ENCODE measurements at regions not wholly inside any gene's neighbourhood (a gene's known extent, or its start where the extent isn't known, plus 50 kb on each side); places are given as distances from the start of the nearest gene placed in this dataset.

DNA sequence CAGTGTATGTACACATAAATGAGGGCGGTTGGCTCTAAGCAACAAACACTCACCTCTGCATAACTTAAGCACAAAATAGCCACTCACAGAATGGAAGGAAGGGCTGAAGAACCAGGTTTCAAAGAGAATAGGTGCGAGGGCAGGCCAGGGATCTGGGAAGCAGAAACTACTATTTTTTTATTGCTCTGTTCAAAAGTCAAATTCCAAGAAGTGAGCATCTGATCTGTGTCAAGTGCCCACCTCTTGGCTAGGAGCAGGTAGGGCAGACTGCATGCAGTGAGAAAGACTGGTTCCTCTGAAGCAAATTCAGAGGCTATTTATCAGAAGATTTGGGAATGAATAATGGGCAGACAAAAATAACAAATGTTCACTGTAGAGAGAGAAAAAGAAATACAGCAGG lies 336.4 kb upstream of the CTNNB1 start:
- H3K4me1 Mint-ChIP-seq = no peaks in the 10 kb centered on the region
- POLR2A ChIA-PET (ENCODE audit: partially characterized antibody) = no interaction called here
- no peak for DNase-seq
- H3K36me3 Mint-ChIP-seq = no peaks in the 10 kb centered on the region
- Histone ChIP-seq H3K36me3 (ENCODE audit: insufficient read depth, low read length) (no peaks in the 10 kb centered on the region), H3K27me3 (ENCODE audit: insufficient read depth, low read length) (no peaks in the 10 kb centered on the region), H3K27ac (ENCODE audit: low read depth, low read length) (no peak overlapping the region), H3K4me3 (ENCODE audit: low read length in 2 of 2) (no peak overlapping the region), H3K9me3 (ENCODE audit: control insufficient read depth in 1 of 2, low read length in 2 of 2) (no peaks in the 10 kb centered on the region), H3K4me1 (ENCODE audit: insufficient read depth, low read length) (no peaks in the 10 kb centered on the region)
- H3K27me3 Mint-ChIP-seq = peaks cover 2% of the 10 kb centered on the region in 2 donors
- CTCF ChIA-PET (ENCODE audit: partially characterized antibody) = no interaction called here
- no peak overlapping the region for H3K27ac Mint-ChIP-seq
- intact Hi-C loops (cut with micrococcal nuclease) = no loop called here
- H3K4me3 Mint-ChIP-seq = no peak overlapping the region
- peaks cover 0 to 2% (median 0%) of the 10 kb centered on the region in 8 donors for H3K9me3 Mint-ChIP-seq

DNA sequence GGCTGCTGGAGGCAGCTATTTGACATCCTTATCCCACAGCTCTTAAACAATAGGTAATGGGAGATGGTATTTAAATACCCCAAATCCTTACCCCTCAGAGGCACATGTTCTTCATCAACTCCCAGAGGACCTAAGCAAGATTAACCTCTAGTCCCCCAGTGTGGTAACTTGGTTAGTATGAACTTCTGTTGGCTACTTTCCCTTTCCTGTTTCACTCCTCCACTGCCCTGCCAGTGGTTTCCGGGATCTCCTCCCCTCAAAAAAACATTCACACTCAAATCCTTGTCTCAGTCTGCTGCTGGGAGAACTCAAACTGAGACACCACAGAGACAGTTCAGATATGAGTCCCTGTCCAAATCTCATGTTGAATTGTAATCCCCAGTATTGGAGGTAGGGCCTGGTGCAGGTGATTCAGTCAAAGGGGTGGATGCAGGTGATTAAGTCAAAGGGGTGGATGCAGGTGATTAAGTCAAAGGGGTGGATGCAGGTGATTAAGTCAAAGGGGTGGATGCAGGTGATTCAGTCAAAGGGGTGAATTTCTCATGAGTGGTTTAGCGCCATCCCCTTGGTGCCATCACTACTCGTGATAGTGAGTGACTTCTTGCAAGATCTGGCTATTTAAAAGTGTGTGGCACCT lies 335.0 kb upstream of the CTNNB1 start:
- Histone ChIP-seq H3K27ac (ENCODE audit: low read depth, low read length) (no peak overlapping the region), H3K36me3 (ENCODE audit: insufficient read depth, low read length) (no peaks in the 10 kb centered on the region), H3K4me3 (ENCODE audit: low read length in 2 of 2) (no peak overlapping the region), H3K27me3 (ENCODE audit: insufficient read depth, low read length) (no peaks in the 10 kb centered on the region), H3K4me1 (ENCODE audit: insufficient read depth, low read length) (no peaks in the 10 kb centered on the region), H3K9me3 (ENCODE audit: control insufficient read depth in 1 of 2, low read length in 2 of 2) (no peaks in the 10 kb centered on the region)
- Mint-ChIP-seq H3K9me3 (peaks cover 0 to 2% (median 0%) of the 10 kb centered on the region in 8 donors), H3K4me3 (no peak overlapping the region), H3K27me3 (peaks cover 2% of the 10 kb centered on the region in 2 donors), H3K36me3 (no peaks in the 10 kb centered on the region), H3K4me1 (no peaks in the 10 kb centered on the region), H3K27ac (peak overlapping the region in 1 of 7 donors; percentile 5)
- intact Hi-C loops (cut with micrococcal nuclease) = no loop called here
- no peak for DNase-seq
- POLR2A ChIA-PET (ENCODE audit: partially characterized antibody) = no interaction called here
- CTCF ChIA-PET (ENCODE audit: partially characterized antibody) = no interaction called here

DNA sequence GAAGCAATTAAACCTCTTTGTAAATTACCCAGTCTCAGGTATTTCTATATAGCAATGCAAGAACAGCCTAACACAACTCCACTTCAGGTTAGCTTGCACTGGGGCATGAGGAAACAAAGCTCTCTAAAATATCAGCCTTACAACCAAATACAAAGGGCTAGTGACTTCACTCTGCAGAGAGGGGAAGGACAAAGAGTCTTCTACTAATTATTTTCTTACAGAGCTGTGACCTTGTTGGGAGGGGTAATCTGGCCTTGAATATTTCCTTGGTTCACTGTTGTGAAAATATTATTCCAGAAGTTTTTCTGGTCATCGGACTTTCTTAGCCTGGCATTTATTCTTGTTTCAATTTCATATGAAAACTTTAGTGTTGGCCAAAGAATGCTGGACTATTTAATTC lies 334.4 kb upstream of the CTNNB1 start:
- no peak for DNase-seq
- H3K4me3 ChIP-seq (ENCODE audit: low read length in 2 of 2) = no peak overlapping the region
- H3K27ac ChIP-seq (ENCODE audit: low read depth, low read length) = no peak overlapping the region
- no peaks in the 10 kb centered on the region for H3K9me3 ChIP-seq (ENCODE audit: control insufficient read depth in 1 of 2, low read length in 2 of 2)
- no peaks in the 10 kb centered on the region for H3K4me1 ChIP-seq (ENCODE audit: insufficient read depth, low read length)
- Mint-ChIP-seq H3K36me3 (no peaks in the 10 kb centered on the region), H3K4me3 (no peak overlapping the region), H3K4me1 (no peaks in the 10 kb centered on the region), H3K27me3 (peaks cover 2% of the 10 kb centered on the region in 2 donors), H3K9me3 (peaks cover 0 to 2% (median 0%) of the 10 kb centered on the region in 8 donors), H3K27ac (no peak overlapping the region)
- no peaks in the 10 kb centered on the region for H3K27me3 ChIP-seq (ENCODE audit: insufficient read depth, low read length)
- intact Hi-C loops (cut with micrococcal nuclease) = no loop called here
- H3K36me3 ChIP-seq (ENCODE audit: insufficient read depth, low read length) = no peaks in the 10 kb centered on the region
- ChIA-PET POLR2A (ENCODE audit: partially characterized antibody) (no interaction called here), CTCF (ENCODE audit: partially characterized antibody) (no interaction called here)

DNA sequence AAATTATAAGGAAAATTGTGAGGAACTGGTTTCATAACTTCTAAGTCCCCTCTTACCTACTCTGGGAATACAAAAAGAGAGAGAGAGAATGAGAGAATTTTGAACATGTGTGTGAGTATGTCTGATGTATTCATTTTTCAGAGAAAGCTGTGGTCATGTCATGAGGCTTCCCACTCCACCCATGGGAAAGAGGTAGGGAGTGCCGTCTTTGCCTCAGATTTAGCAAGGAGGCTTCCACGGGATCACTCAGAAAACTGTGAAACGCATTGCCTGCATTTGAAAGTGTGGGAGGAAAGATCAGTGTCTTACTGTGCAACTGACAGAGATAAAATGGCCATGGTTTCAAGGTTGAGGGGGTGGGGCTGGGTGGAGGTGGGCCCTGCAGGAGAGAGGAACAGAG lies 331.5 kb upstream of the CTNNB1 start:
- peaks cover 0 to 2% (median 0%) of the 10 kb centered on the region in 8 donors for H3K9me3 Mint-ChIP-seq
- ChIA-PET POLR2A (ENCODE audit: partially characterized antibody) (interaction anchor here (0.6 kb wide), 1 partner anchor 97 kb away, joined by 4 read pairs; no protein-coding TSS in a partner anchor), CTCF (ENCODE audit: partially characterized antibody) (no interaction called here)
- no peaks in the 10 kb centered on the region for H3K4me1 ChIP-seq (ENCODE audit: insufficient read depth, low read length)
- H3K27me3 Mint-ChIP-seq = peaks cover 2 to 4% of the 10 kb centered on the region in 2 donors
- H3K4me3 ChIP-seq (ENCODE audit: low read length in 2 of 2) = no peak overlapping the region
- no peaks in the 10 kb centered on the region for H3K36me3 ChIP-seq (ENCODE audit: insufficient read depth, low read length)
- H3K9me3 ChIP-seq (ENCODE audit: control insufficient read depth in 1 of 2, low read length in 2 of 2) = no peaks in the 10 kb centered on the region
- no peak for DNase-seq
- H3K27me3 ChIP-seq (ENCODE audit: insufficient read depth, low read length) = no peaks in the 10 kb centered on the region
- H3K27ac ChIP-seq (ENCODE audit: low read depth, low read length) = no peak overlapping the region
- H3K4me1 Mint-ChIP-seq = no peaks in the 10 kb centered on the region
- no peaks in the 10 kb centered on the region for H3K36me3 Mint-ChIP-seq
- intact Hi-C loops (cut with micrococcal nuclease) = no loop called here
- H3K4me3 Mint-ChIP-seq = no peak overlapping the region
- no peak overlapping the region for H3K27ac Mint-ChIP-seq

DNA sequence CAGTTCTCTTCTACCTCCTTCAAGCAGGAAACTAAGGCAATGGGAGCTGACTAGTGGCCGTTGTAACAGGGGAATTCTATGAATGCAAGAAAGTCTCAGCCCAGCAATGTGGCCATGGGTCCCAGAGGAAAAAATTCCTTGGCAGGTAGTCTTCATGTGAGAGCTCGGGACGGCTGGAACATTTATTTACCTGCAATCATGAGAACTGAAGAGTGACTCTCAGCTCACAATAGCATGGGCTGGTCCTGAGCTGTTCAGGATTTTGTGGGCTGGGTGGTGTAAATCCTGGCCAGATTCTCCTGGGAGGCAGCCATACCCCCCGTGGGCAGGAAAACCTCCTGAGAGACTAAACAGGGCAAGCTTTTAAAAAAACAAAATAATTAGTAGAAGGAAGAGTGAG lies 330.3 kb upstream of the CTNNB1 start:
- CTCF ChIA-PET (ENCODE audit: partially characterized antibody) = no interaction called here
- Histone ChIP-seq H3K9me3 (ENCODE audit: control insufficient read depth in 1 of 2, low read length in 2 of 2) (no peaks in the 10 kb centered on the region), H3K27ac (ENCODE audit: low read depth, low read length) (no peak overlapping the region), H3K27me3 (ENCODE audit: insufficient read depth, low read length) (no peaks in the 10 kb centered on the region), H3K36me3 (ENCODE audit: insufficient read depth, low read length) (no peaks in the 10 kb centered on the region), H3K4me1 (ENCODE audit: insufficient read depth, low read length) (no peaks in the 10 kb centered on the region), H3K4me3 (ENCODE audit: low read length in 2 of 2) (no peak overlapping the region)
- H3K4me1 Mint-ChIP-seq = no peaks in the 10 kb centered on the region
- H3K36me3 Mint-ChIP-seq = no peaks in the 10 kb centered on the region
- peaks cover 2% of the 10 kb centered on the region in 2 donors for H3K27me3 Mint-ChIP-seq
- intact Hi-C loops (cut with micrococcal nuclease) = no loop called here
- no peak overlapping the region for H3K27ac Mint-ChIP-seq
- DNase-seq = no peak
- POLR2A ChIA-PET (ENCODE audit: partially characterized antibody) = no interaction called here
- H3K9me3 Mint-ChIP-seq = peaks cover 0 to 2% (median 0%) of the 10 kb centered on the region in 8 donors
- no peak overlapping the region for H3K4me3 Mint-ChIP-seq

DNA sequence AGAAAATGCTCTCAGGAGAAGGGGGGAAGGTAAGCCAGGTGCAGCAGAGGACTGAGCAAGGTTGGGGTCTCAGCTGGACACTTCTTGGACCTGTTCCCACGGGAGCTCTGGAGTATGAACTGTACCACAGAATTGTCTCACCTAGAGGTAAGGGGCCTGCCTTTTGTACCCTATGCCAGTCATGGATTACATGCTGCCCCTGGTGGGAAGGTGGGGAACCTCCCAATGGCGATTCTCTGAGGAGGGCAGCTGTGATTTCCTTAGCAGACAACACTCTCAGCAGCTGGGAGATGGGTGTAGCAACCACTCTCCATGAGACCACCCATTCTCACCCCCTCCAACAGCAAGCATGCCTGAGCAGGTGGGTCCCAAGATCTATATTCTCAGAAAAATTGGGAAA lies 329.4 kb upstream of the CTNNB1 start:
- Mint-ChIP-seq H3K27me3 (peaks cover 2% of the 10 kb centered on the region in 2 donors), H3K36me3 (no peaks in the 10 kb centered on the region), H3K27ac (no peak overlapping the region), H3K4me1 (no peaks in the 10 kb centered on the region), H3K4me3 (no peak overlapping the region), H3K9me3 (peaks cover 0 to 2% (median 0%) of the 10 kb centered on the region in 8 donors)
- H3K27ac ChIP-seq (ENCODE audit: low read depth, low read length) = no peak overlapping the region
- intact Hi-C loops (cut with micrococcal nuclease) = no loop called here
- no peaks in the 10 kb centered on the region for H3K27me3 ChIP-seq (ENCODE audit: insufficient read depth, low read length)
- H3K4me1 ChIP-seq (ENCODE audit: insufficient read depth, low read length) = no peaks in the 10 kb centered on the region
- no peaks in the 10 kb centered on the region for H3K36me3 ChIP-seq (ENCODE audit: insufficient read depth, low read length)
- ChIA-PET POLR2A (ENCODE audit: partially characterized antibody) (no interaction called here), CTCF (ENCODE audit: partially characterized antibody) (no interaction called here)
- H3K9me3 ChIP-seq (ENCODE audit: control insufficient read depth in 1 of 2, low read length in 2 of 2) = no peaks in the 10 kb centered on the region
- no peak overlapping the region for H3K4me3 ChIP-seq (ENCODE audit: low read length in 2 of 2)
- no peak for DNase-seq

DNA sequence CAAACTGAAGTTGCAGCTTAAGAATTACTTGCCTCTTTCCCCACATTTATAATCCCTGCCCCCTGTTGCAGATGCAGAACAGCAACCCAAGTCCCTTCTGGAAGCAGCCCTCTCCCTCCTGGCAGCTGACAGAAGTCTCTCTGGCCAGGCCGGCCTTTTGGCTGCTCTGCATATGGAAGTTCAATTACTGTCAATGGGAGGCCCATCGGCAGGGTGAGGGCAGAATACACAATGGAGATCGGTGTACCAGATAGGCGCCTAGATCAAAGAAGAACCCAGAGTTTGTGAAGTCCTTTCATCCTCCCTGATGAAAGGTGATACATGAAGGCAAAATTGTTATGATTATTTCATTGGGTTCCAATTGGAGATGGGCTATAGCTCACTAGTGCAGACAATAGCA lies 327.9 kb upstream of the CTNNB1 start:
- Histone ChIP-seq H3K36me3 (ENCODE audit: insufficient read depth, low read length) (no peaks in the 10 kb centered on the region), H3K27ac (ENCODE audit: low read depth, low read length) (no peak overlapping the region), H3K9me3 (ENCODE audit: control insufficient read depth in 1 of 2, low read length in 2 of 2) (no peaks in the 10 kb centered on the region), H3K4me3 (ENCODE audit: low read length in 2 of 2) (no peak overlapping the region), H3K27me3 (ENCODE audit: insufficient read depth, low read length) (no peaks in the 10 kb centered on the region), H3K4me1 (ENCODE audit: insufficient read depth, low read length) (no peaks in the 10 kb centered on the region)
- Mint-ChIP-seq H3K9me3 (no peaks in the 10 kb centered on the region), H3K4me3 (no peak overlapping the region), H3K27me3 (peaks cover 2% of the 10 kb centered on the region in 2 donors), H3K4me1 (no peaks in the 10 kb centered on the region), H3K27ac (no peak overlapping the region), H3K36me3 (no peaks in the 10 kb centered on the region)
- CTCF ChIA-PET (ENCODE audit: partially characterized antibody) = no interaction called here
- intact Hi-C loops (cut with micrococcal nuclease) = no loop called here
- POLR2A ChIA-PET (ENCODE audit: partially characterized antibody) = no interaction called here
- DNase-seq = no peak
